Glutamatergic neuron (in vitro differentiated cells): ENCODE measurements at regions not wholly inside any gene's neighbourhood (a gene's known extent, or its start where the extent isn't known, plus 50 kb on each side); places are given as distances from the start of the nearest gene placed in this dataset.

Experiments used
- DNase-seq: peaks from one replicate; pipeline ENCODE4 v3.0.0; 2022
- H3K27ac Mint-ChIP-seq: one replicate; pipeline ENCODE4 v1.8.0; 2020; ENCODE audit warnings: mild to moderate bottlenecking, mixed read lengths, inconsistent platforms; ENCODE audit not compliant: unreplicated experiment
- H3K27me3 Mint-ChIP-seq: one replicate; pipeline ENCODE4 v1.8.0; 2020; ENCODE audit warnings: mild to moderate bottlenecking, moderate library complexity, mixed read lengths, inconsistent platforms; ENCODE audit not compliant: unreplicated experiment
- H3K36me3 Mint-ChIP-seq: one replicate; pipeline ENCODE4 v1.8.0; 2020; ENCODE audit warnings: mild to moderate bottlenecking, mixed read lengths, inconsistent platforms; ENCODE audit not compliant: unreplicated experiment
- H3K4me1 Mint-ChIP-seq: one replicate; pipeline ENCODE4 v1.8.0; 2020; ENCODE audit warnings: mild to moderate bottlenecking, low read depth, mixed read lengths, inconsistent platforms; ENCODE audit not compliant: unreplicated experiment
- H3K4me3 Mint-ChIP-seq: one replicate; pipeline ENCODE4 v1.8.0; 2020; ENCODE audit warnings: mild to moderate bottlenecking, mixed read lengths, inconsistent platforms; ENCODE audit not compliant: unreplicated experiment
- H3K9me3 Mint-ChIP-seq: one replicate; pipeline ENCODE4 v1.8.0; 2020; ENCODE audit warnings: mild to moderate bottlenecking, moderate library complexity, mixed read lengths, inconsistent platforms; ENCODE audit not compliant: unreplicated experiment
- CTCF ChIP-seq: fragments of 200-600 bp; sonication (generic); IDR thresholded peaks from one replicate; pipeline ENCODE4 v1.5.0; 2021; ENCODE audit not compliant: partially characterized antibody, unreplicated experiment

DNA sequence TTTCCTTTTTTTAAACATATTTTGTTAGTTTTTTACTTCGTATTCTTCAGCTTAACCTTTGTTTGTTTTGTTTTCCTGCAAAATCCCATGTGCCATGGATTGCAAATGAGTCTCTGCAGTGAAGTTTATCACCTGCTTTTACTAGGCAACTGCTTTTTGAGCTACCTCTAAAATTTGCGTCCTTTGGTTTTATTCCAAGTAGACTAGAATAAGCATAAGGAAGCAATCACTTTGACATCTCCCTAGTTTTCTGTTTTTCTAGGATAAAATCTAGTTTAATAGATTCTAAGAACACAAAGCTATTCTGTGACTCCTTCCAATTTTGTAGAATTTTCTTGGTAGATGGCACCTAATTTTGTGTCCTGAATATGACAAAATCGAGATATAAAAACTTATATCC is 1059.2 kb downstream of the OTOL1 start:
- Mint-ChIP-seq H3K9me3 (no peaks in the 10 kb centered on the region), H3K4me1 (peaks cover 5% of the 10 kb centered on the region), H3K27ac (no peak overlapping the region), H3K4me3 (no peak overlapping the region), H3K36me3 (no peaks in the 10 kb centered on the region), H3K27me3 (no peaks in the 10 kb centered on the region)
- TF ChIP-seq CTCF = no peak
- DNase-seq = no peak

GRCh38 chr3:162558016-162558415 is 1061.4 kb downstream of the OTOL1 start:
- no peaks in the 10 kb centered on the region for H3K9me3 Mint-ChIP-seq
- DNase-seq = no peak

DNA sequence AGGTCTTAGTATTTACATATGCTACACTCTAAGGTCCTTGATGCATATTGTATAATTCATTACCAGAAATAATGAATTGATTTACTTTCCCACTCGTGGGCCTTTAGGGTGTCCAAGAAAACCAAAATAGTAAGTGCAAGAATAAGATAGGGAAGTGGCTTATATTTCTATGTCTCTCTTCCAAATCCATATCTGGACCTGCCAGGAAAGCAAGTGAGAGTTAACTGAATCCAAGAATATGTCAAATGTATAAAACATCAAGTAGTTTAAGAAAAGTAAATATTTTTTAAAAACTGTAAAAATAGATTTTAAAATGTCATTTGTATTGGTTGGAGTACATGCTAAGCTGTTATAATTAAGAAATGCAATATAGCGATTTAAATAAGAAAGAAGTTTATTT is 1072.1 kb downstream of the OTOL1 start:
- DNase-seq = no peak

More at GRCh38 chr3:162558016-162558415, 1061.4 kb downstream of the OTOL1 start:
- Mint-ChIP-seq H3K4me1 (peaks cover 5% of the 10 kb centered on the region), H3K36me3 (no peaks in the 10 kb centered on the region), H3K27ac (no peak overlapping the region), H3K27me3 (no peaks in the 10 kb centered on the region), H3K4me3 (no peak overlapping the region)
- no peak for TF ChIP-seq CTCF

GRCh38 chr3:162569314-162569713 is 1072.7 kb downstream of the OTOL1 start:
- Mint-ChIP-seq H3K27ac (no peak overlapping the region), H3K4me3 (no peak overlapping the region), H3K9me3 (no peaks in the 10 kb centered on the region), H3K4me1 (no peaks in the 10 kb centered on the region), H3K27me3 (no peaks in the 10 kb centered on the region), H3K36me3 (no peaks in the 10 kb centered on the region)
- no peak for TF ChIP-seq CTCF
- DNase-seq = no peak

More for the DNA sequence above, 1072.1 kb downstream of the OTOL1 start:
- no peaks in the 10 kb centered on the region for H3K27me3 Mint-ChIP-seq
- H3K4me3 Mint-ChIP-seq = no peak overlapping the region
- H3K9me3 Mint-ChIP-seq = no peaks in the 10 kb centered on the region
- no peaks in the 10 kb centered on the region for H3K4me1 Mint-ChIP-seq
- no peaks in the 10 kb centered on the region for H3K36me3 Mint-ChIP-seq
- TF ChIP-seq CTCF = no peak
- H3K27ac Mint-ChIP-seq = no peak overlapping the region

DNA sequence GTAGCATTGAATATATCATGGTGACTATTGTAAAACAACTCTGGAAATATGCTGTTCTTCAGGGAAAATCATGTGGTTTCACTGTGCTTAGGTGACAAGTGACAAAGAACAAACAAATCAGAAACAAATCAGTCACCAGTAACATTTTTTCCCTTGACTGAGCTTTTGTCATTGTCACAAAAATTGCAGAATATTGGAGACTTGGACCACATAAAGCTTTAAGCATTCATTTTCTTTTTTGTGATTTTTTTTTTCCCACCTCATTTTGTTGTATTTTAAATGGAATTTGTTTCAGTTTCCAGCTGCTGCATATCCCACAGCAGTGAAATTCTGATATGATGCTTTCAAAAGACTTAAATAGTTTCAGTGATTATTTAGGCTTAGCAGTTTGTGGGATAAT is 1088.4 kb downstream of the OTOL1 start:
- H3K27ac Mint-ChIP-seq = no peak overlapping the region
- TF ChIP-seq CTCF = no peak
- H3K4me1 Mint-ChIP-seq = peaks cover 8% of the 10 kb centered on the region
- no peaks in the 10 kb centered on the region for H3K27me3 Mint-ChIP-seq
- no peak for DNase-seq
- no peaks in the 10 kb centered on the region for H3K36me3 Mint-ChIP-seq
- no peak overlapping the region for H3K4me3 Mint-ChIP-seq
- peaks cover 1% of the 10 kb centered on the region for H3K9me3 Mint-ChIP-seq
